ENCODE measurements at regions not wholly inside any gene's neighbourhood (a gene's known extent, or its start where the extent isn't known, plus 50 kb on each side); places are given as distances from the start of the nearest gene placed in this dataset.

GRCh38 chr2:44879269-44880124, 62.0 kb upstream of the SIX3 start:
- DNase-seq: no peak

GRCh38 chr2:44880125-44880483, 61.4 kb upstream of the SIX3 start:
- DNase-seq: no peak

- DNase-seq: no peak
Observed at GRCh38 chr2:44881856-44882255, 59.6 kb upstream of the SIX3 start.

GRCh38 chr2:44883356-44883755, 58.1 kb upstream of the SIX3 start:
- no peak for DNase-seq

- no peak for DNase-seq
Observed at GRCh38 chr2:44884231-44884630, 57.3 kb upstream of the SIX3 start.

GRCh38 chr2:44884677-44885076, 56.8 kb upstream of the SIX3 start:
- DNase-seq: no peak

GRCh38 chr2:44886414-44886813, 55.1 kb upstream of the SIX3 start:
- DNase-seq: no peak

- no peak for DNase-seq
Observed at GRCh38 chr2:44889096-44889495, 52.4 kb upstream of the SIX3 start.
